ENCODE measurements at regions not wholly inside any gene's neighbourhood (a gene's known extent, or its start where the extent isn't known, plus 50 kb on each side); places are given as distances from the start of the nearest gene placed in this dataset.

- no peak for TF ChIP-seq POLR2A (IDR thresholded peaks at IDR 0.05)
- TF ChIP-seq, protein P1, sequence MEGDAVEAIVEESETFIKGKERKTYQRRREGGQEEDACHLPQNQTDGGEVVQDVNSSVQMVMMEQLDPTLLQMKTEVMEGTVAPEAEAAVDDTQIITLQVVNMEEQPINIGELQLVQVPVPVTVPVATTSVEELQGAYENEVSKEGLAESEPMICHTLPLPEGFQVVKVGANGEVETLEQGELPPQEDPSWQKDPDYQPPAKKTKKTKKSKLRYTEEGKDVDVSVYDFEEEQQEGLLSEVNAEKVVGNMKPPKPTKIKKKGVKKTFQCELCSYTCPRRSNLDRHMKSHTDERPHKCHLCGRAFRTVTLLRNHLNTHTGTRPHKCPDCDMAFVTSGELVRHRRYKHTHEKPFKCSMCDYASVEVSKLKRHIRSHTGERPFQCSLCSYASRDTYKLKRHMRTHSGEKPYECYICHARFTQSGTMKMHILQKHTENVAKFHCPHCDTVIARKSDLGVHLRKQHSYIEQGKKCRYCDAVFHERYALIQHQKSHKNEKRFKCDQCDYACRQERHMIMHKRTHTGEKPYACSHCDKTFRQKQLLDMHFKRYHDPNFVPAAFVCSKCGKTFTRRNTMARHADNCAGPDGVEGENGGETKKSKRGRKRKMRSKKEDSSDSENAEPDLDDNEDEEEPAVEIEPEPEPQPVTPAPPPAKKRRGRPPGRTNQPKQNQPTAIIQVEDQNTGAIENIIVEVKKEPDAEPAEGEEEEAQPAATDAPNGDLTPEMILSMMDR (IDR thresholded peaks at IDR 0.05): no peak
Measured at GRCh38 chr11:71311176-71311925, 59.0 kb upstream of the SHANK2 start.

Data from uterus (tissue), 2 donors.